Fibroblast of villous mesenchyme (primary cell): ENCODE measurements at regions not wholly inside any gene's neighbourhood (a gene's known extent, or its start where the extent isn't known, plus 50 kb on each side); places are given as distances from the start of the nearest gene placed in this dataset.

Source experiments
- DNase-seq: peaks from one replicate; pipeline ENCODE4 v3.0.0-alpha.2; 2010; ENCODE audit warnings: low read depth
- H3K4me3 ChIP-seq: 2 replicates; pipeline ENCODE4 v1.5.1; 2011; ENCODE audit warnings: low read depth, mild to moderate bottlenecking, low read length
- CTCF ChIP-seq: IDR thresholded peaks from 2 replicates; pipeline ENCODE4 v1.5.1; 2012; ENCODE audit warnings: low read depth, mild to moderate bottlenecking, low read length; ENCODE audit not compliant: insufficient read depth

- DNase-seq = no peak
- H3K4me3 ChIP-seq = no peak overlapping the region
- no peak for TF ChIP-seq CTCF
Observed at GRCh38 chr2:118481299-118481698, 366.1 kb downstream of the EN1 start.

- DNase-seq = no peak
- TF ChIP-seq CTCF = no peak
- H3K4me3 ChIP-seq = no peak overlapping the region
Observed at GRCh38 chr2:118479020-118479419, 368.4 kb downstream of the EN1 start.

GRCh38 chr2:118477111-118477862 lies 370.2 kb downstream of the EN1 start:
- no peak overlapping the region for H3K4me3 ChIP-seq
- TF ChIP-seq CTCF = no peak
- no peak for DNase-seq

GRCh38 chr2:118475622-118476205 lies 371.7 kb downstream of the EN1 start:
- no peak for DNase-seq
- no peak overlapping the region for H3K4me3 ChIP-seq
- no peak for TF ChIP-seq CTCF

GRCh38 chr2:118474541-118474920 lies 372.9 kb downstream of the EN1 start:
- H3K4me3 ChIP-seq = no peak overlapping the region
- TF ChIP-seq CTCF = no peak
- DNase-seq = no peak

GRCh38 chr2:118473846-118474540 lies 373.5 kb downstream of the EN1 start:
- TF ChIP-seq CTCF = no peak
- no peak overlapping the region for H3K4me3 ChIP-seq
- DNase-seq = no peak

- DNase-seq = no peak
- no peak for TF ChIP-seq CTCF
- no peak overlapping the region for H3K4me3 ChIP-seq
Observed at GRCh38 chr2:118473241-118473640, 374.2 kb downstream of the EN1 start.
